HCT116 (cell line): ENCODE measurements at regions not wholly inside any gene's neighbourhood (a gene's known extent, or its start where the extent isn't known, plus 50 kb on each side); places are given as distances from the start of the nearest gene placed in this dataset.

Experiments used
- ATAC-seq: fragments of 200-7000 bp; cut with Tn5 transposase; 2 replicates; pipeline ENCODE4 v1.9.1; 2020; ENCODE audit warnings: mild to moderate bottlenecking, moderate library complexity
- BruUV-seq: library from RNA; stranded (reverse); fragments of 400-500 nt; replicated peaks from 2 replicates; lab custom pipeline; 2021; lab: Mats Ljungman, UMichigan
- CTCF ChIA-PET: fragments of 300-600 bp; sonication (Branson Sonifier 250); formaldehyde crosslinking; loops from one replicate; lab custom pipeline; 2021; ENCODE audit warnings: antibody characterized with exemption; lab: Charles Lee
- POLR2A ChIA-PET: fragments of 300-600, 350-600 bp; sonication (Branson Sonifier 250); formaldehyde crosslinking; loops from one replicate; lab custom pipeline; 2021; ENCODE audit warnings: antibody characterized with exemption; lab: Charles Lee
- RAD21 ChIA-PET, 2 experiments: fragments of 300-600 bp; sonication (Branson Sonifier 250); formaldehyde crosslinking; loops; one replicate each; lab custom pipeline; 2023; ENCODE audit warnings: low total read pairs in 2 of 2; ENCODE audit not compliant: uncharacterized antibody in 2 of 2, unreplicated experiment in 2 of 2, low non-redundant PET in 1 of 2; lab: Charles Lee
- DNase-seq: peaks from one replicate; pipeline ENCODE4 v3.0.0-alpha.2; 2010; ENCODE audit warnings: low read depth, low spot score
- H2AFZ ChIP-seq: fragments of 200-600 bp; shearing (Covaris generic), sonication (generic); 2 replicates; pipeline ENCODE4 v1.6.1; 2017; ENCODE audit warnings: low read depth, mixed run types, mixed read lengths, antibody characterized with exemption, low read length; ENCODE audit not compliant: poor library complexity, severe bottlenecking
- H3K27ac ChIP-seq: 2 replicates; pipeline ENCODE4 v1.5.1; 2012; ENCODE audit warnings: low read depth, low read length
- H3K27me3 ChIP-seq: fragments of 200-600 bp; sonication (generic); 2 replicates; pipeline ENCODE4 v1.6.1; 2016; ENCODE audit warnings: mixed run types, low read length, mixed read lengths; ENCODE audit not compliant: insufficient read depth
- H3K36me3 ChIP-seq, 2 experiments: fragments of 200-500 bp in 1 of 2; fragments of 200-600 bp in 1 of 2; sonication (Bioruptor generic) in 1 of 2; sonication (generic) in 1 of 2; 2 replicates each; pipeline versions ENCODE4 v1.5.1 to v1.6.1; 2014 to 2016; ENCODE audit warnings: low read length in 2 of 2, inconsistent platforms in 1 of 2, mixed read lengths in 1 of 2, mixed run types in 1 of 2; ENCODE audit not compliant: insufficient read depth in 2 of 2, control insufficient read depth in 1 of 2
- H3K4me1 ChIP-seq, 2 experiments: fragments of 200-600 bp in 1 of 2; sonication (generic) in 1 of 2; 2 replicates each; pipeline versions ENCODE4 v1.5.1 to v1.6.1; 2012 to 2017; ENCODE audit warnings: low read length in 2 of 2, inconsistent platforms in 1 of 2, mild to moderate bottlenecking in 1 of 2, mixed read lengths in 1 of 2, mixed run types in 1 of 2, moderate library complexity in 1 of 2; ENCODE audit not compliant: insufficient read depth in 2 of 2, control insufficient read depth in 1 of 2
- H3K4me2 ChIP-seq: fragments of 200-600 bp; sonication (generic); 2 replicates; pipeline ENCODE4 v1.6.1; 2017; ENCODE audit warnings: mixed run types, low read length, mixed read lengths
- H3K4me3 ChIP-seq, 2 experiments: fragments of 200-600 bp in 1 of 2; sonication (generic) in 1 of 2; replicated peaks in 1 of 2; 2 replicates each; pipeline ENCODE4 v1.5.1; 2011 to 2016; ENCODE audit warnings: low read length in 2 of 2, control low read depth in 1 of 2, low read depth in 1 of 2, mild to moderate bottlenecking in 1 of 2, mixed read lengths in 1 of 2, mixed run types in 1 of 2
- H3K79me2 ChIP-seq: fragments of 200-600 bp; sonication (generic); 2 replicates; pipeline ENCODE4 v1.6.1; 2017; ENCODE audit warnings: mild to moderate bottlenecking, mixed run types, low read length, moderate library complexity, mixed read lengths; ENCODE audit not compliant: insufficient read depth
- H3K9ac ChIP-seq: fragments of 200-600 bp; sonication (generic); 2 replicates; pipeline ENCODE4 v1.6.1; 2016; ENCODE audit warnings: low read length, mixed read lengths
- H3K9me2 ChIP-seq: fragments of 200-600 bp; sonication (generic), shearing (Covaris generic); 2 replicates; pipeline ENCODE4 v1.6.1; 2017; ENCODE audit warnings: mixed run types, mild to moderate bottlenecking, moderate library complexity; ENCODE audit not compliant: insufficient read depth
- H3K9me3 ChIP-seq, 2 experiments: fragments of 200-500 bp in 1 of 2; fragments of 200-600 bp in 1 of 2; sonication (Bioruptor generic) in 1 of 2; sonication (generic) in 1 of 2; 2 replicates each; pipeline ENCODE4 v1.6.1; 2014 to 2017; ENCODE audit warnings: low read length in 2 of 2, mixed read lengths in 2 of 2, inconsistent platforms in 1 of 2, low read depth in 1 of 2, mild to moderate bottlenecking in 1 of 2, mixed run types in 1 of 2, moderate library complexity in 1 of 2; ENCODE audit not compliant: control insufficient read depth in 1 of 2, insufficient read depth in 1 of 2
- H4K20me1 ChIP-seq: fragments of 200-600 bp; sonication (generic), shearing (Covaris generic); 2 replicates; pipeline ENCODE4 v1.6.1; 2017; ENCODE audit warnings: mixed run types, mild to moderate bottlenecking, moderate library complexity; ENCODE audit not compliant: insufficient read depth
- ATF3 ChIP-seq: IDR thresholded peaks from 2 replicates; pipeline ENCODE4 v1.6.1; 2012
- CEBPB ChIP-seq: IDR thresholded peaks from 2 replicates; pipeline ENCODE4 v1.6.1; 2012; ENCODE audit warnings: low read depth
- CTCF ChIP-seq, 3 experiments: fragments of 200-600 bp in 1 of 3; sonication (generic) in 1 of 3; IDR thresholded peaks in 2 of 3; conservative IDR thresholded peaks in 1 of 3; 2 replicates each; pipeline ENCODE4 v1.5.1; 2012 to 2017; ENCODE audit warnings: low read depth in 2 of 3, low read length in 2 of 3, antibody characterized with exemption in 1 of 3, borderline replicate concordance in 1 of 3, control low read depth in 1 of 3, mild to moderate bottlenecking in 1 of 3, mixed read lengths in 1 of 3, mixed run types in 1 of 3, moderate library complexity in 1 of 3; ENCODE audit not compliant: insufficient read depth in 1 of 3
- EGR1 ChIP-seq: IDR thresholded peaks from 2 replicates; pipeline ENCODE4 v1.6.1; 2012; ENCODE audit warnings: low read depth
- EZH2 ChIP-seq: fragments of 200-600 bp; sonication (generic); IDR thresholded peaks from 2 replicates; pipeline ENCODE4 v1.6.1; 2017; ENCODE audit warnings: antibody characterized with exemption, mixed run types
- FOSL1 ChIP-seq: IDR thresholded peaks from 2 replicates; pipeline ENCODE4 v1.6.1; 2012; ENCODE audit warnings: low read depth
- JUND ChIP-seq: IDR thresholded peaks from 2 replicates; pipeline ENCODE4 v1.6.1; 2012
- MAX ChIP-seq: IDR thresholded peaks from 2 replicates; pipeline ENCODE4 v1.6.1; 2012
- POLR2A ChIP-seq: IDR thresholded peaks from 2 replicates; pipeline ENCODE4 v1.7.0; 2011; ENCODE audit warnings: borderline replicate concordance; ENCODE audit not compliant: insufficient read depth, insufficient read length; ENCODE audit errors: extremely low read depth
- REST ChIP-seq: IDR thresholded peaks from 2 replicates; pipeline ENCODE4 v1.6.1; 2012; ENCODE audit warnings: low read depth
- SP1 ChIP-seq: IDR thresholded peaks from 2 replicates; pipeline ENCODE4 v1.6.1; 2012; ENCODE audit warnings: low read depth
- ZNF274 ChIP-seq: fragments of 200-500 bp; sonication (Bioruptor generic); IDR thresholded peaks from 2 replicates; pipeline ENCODE4 v1.6.1; 2014; ENCODE audit warnings: mild to moderate bottlenecking, low read depth, low read length, inconsistent platforms
- intact Hi-C: fragments of 100-400 bp; cut with micrococcal nuclease; formaldehyde crosslinking; loops from 2 replicates; pipeline ENCODE4 v1.10.0; 2022

GRCh38 chrX:9352694-9353411 is 112.0 kb upstream of the TBL1X start:
- no peak overlapping the region for H2AFZ ChIP-seq
- H3K4me2 ChIP-seq, result no peak overlapping the region
- H3K9ac ChIP-seq, result no peak overlapping the region
- H3K9me3 ChIP-seq, result no peaks in the 10 kb centered on the region
- no TSS peak for BruUV-seq
- no peaks in the 10 kb centered on the region for H3K79me2 ChIP-seq
- no peak for ATAC-seq
- CTCF ChIA-PET, result no interaction called here
- DNase-seq, result no peak
- no peak overlapping the region for H3K27ac ChIP-seq
- no peak overlapping the region for H3K4me3 ChIP-seq
- RAD21 ChIA-PET, result no interaction called here
- peaks cover 5 to 15% of the 10 kb centered on the region in 2 experiments; a peak in 3 of 4 replicates for H3K4me1 ChIP-seq
- TF ChIP-seq SP1, result no peak
- no peak for TF ChIP-seq EZH2
- TF ChIP-seq CTCF (IDR thresholded peaks at IDR 0.05 in 2 of 3, conservative IDR thresholded peaks at IDR 0.05 in 1 of 3; ENCODE audit: borderline replicate concordance in 1 of 3, insufficient read depth in 1 of 3, low read depth in 2 of 3, low read length in 2 of 3), result no peak
- no peak for TF ChIP-seq REST
- TF ChIP-seq MAX, result no peak
- TF ChIP-seq CEBPB, result no peak
- no peak for TF ChIP-seq JUND
- TF ChIP-seq ZNF274, result no peak
- no peak for TF ChIP-seq ATF3
- no peak for TF ChIP-seq FOSL1
- no peak for TF ChIP-seq EGR1
- no peak for TF ChIP-seq POLR2A
- H3K36me3 ChIP-seq, result no peaks in the 10 kb centered on the region
- intact Hi-C loops, result loop anchor here (10.0 kb wide), 1 partner anchor 352 kb away; no protein-coding TSS in a partner anchor
- no peaks in the 10 kb centered on the region for H3K9me2 ChIP-seq
- POLR2A ChIA-PET, result no interaction called here
- no peaks in the 10 kb centered on the region for H4K20me1 ChIP-seq
- no peaks in the 10 kb centered on the region for H3K27me3 ChIP-seq
